BE2C (cell line): ENCODE measurements at regions not wholly inside any gene's neighbourhood (a gene's known extent, or its start where the extent isn't known, plus 50 kb on each side); places are given as distances from the start of the nearest gene placed in this dataset.

Source experiments
- DNase-seq: peaks from one replicate; pipeline ENCODE4 v3.0.0-alpha.2; 2020
- H3K27me3 ChIP-seq: fragments of 250-450 bp; sonication (Bioruptor Pico); 2 replicates; pipeline ENCODE4 v1.5.1; 2020; ENCODE audit warnings: mild to moderate bottlenecking
- H3K36me3 ChIP-seq: fragments of 250-450 bp; sonication (Bioruptor Pico); 2 replicates; pipeline ENCODE4 v1.5.1; 2020; ENCODE audit warnings: mild to moderate bottlenecking
- H3K4me1 ChIP-seq: fragments of 250-450 bp; sonication (Bioruptor Pico); 2 replicates; pipeline ENCODE4 v1.5.1; 2020
- H3K4me3 ChIP-seq: 2 replicates; pipeline ENCODE4 v1.5.1; 2011; ENCODE audit warnings: low read depth, low read length
- H3K9me3 ChIP-seq: fragments of 250-450 bp; sonication (Bioruptor Pico); 2 replicates; pipeline ENCODE4 v1.5.1; 2020
- CTCF ChIP-seq: IDR thresholded peaks from 2 replicates; pipeline ENCODE4 v1.5.1; 2012; ENCODE audit warnings: mild to moderate bottlenecking, low read depth, low read length

- Histone ChIP-seq H3K36me3 (no peaks in the 10 kb centered on the region), H3K9me3 (no peaks in the 10 kb centered on the region), H3K4me1 (no peaks in the 10 kb centered on the region), H3K27me3 (no peaks in the 10 kb centered on the region), H3K4me3 (no peak overlapping the region)
- no peak for TF ChIP-seq CTCF
- no peak for DNase-seq
These were observed 474.6 kb downstream of the PCNX1 start for GRCh38 chr14:71381814-71382213.

- no peak for DNase-seq
- TF ChIP-seq CTCF = no peak
- no peaks in the 10 kb centered on the region for H3K27me3 ChIP-seq
- H3K4me3 ChIP-seq = no peak overlapping the region
- H3K9me3 ChIP-seq = no peaks in the 10 kb centered on the region
- no peaks in the 10 kb centered on the region for H3K4me1 ChIP-seq
- H3K36me3 ChIP-seq = no peaks in the 10 kb centered on the region
These were observed 475.1 kb downstream of the PCNX1 start for GRCh38 chr14:71382315-71382714.

DNA sequence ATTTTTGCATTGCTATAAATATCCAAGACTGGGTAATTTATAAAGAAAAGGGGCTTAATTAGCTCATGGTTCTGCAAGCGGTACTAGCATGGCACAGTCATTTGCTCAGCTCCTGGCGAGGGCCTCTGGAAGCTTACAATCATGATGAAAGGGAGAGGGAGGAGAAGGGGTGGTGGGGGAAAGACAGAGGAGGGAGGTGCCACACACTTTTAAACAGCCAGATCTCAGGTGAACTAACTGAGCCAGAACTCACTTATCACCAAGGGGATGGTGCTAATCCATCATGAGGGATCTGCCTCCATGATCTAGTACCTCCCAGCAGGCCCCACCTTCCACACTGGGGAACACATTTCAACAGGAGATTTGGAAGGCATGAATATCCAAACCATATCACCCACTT lies 476.3 kb downstream of the PCNX1 start:
- TF ChIP-seq CTCF = no peak
- no peaks in the 10 kb centered on the region for H3K27me3 ChIP-seq
- H3K4me1 ChIP-seq = peaks cover 4% of the 10 kb centered on the region; the same call in 1 of the 2 replicates
- no peak overlapping the region for H3K4me3 ChIP-seq
- H3K36me3 ChIP-seq = no peaks in the 10 kb centered on the region
- H3K9me3 ChIP-seq = no peaks in the 10 kb centered on the region
- no peak for DNase-seq

DNA sequence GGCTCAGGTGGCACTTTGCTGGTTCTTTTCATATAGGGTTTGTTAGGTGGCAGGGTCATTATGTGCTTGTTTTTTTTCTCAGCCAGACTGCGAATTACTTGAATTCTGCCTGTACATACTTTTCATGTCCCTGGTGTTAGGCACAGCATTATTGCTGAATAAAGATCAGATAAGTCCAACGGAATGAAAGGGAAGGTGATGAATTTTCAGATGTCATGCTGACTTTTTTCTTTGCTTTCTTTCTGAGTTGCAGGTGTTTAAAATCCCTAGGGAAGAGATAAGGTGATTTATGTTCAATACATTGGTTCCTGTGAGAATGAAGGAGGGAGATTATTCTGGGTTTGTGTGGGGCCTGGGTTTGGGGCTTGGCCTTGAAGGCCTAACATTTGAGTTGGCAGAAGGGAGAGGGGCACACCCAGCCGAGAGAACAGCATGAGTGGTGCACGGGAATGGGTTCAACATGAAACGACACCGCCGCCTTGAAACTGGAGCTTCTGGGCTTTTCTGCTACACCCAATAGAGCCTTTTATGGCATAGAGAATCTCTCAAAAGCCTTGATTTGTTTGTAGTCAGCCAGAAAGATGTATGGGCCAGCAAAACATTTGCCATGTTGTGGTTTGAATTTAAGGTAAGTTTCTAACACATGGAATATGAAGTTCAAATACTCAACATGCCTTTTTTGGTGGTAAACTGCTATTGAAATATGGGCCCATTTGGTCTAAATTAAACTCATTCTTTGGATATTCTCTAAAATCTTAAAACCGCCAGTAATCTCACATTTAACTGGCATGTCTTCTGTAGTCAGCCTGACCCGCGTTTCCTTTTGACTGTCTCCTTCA lies 477.0 kb downstream of the PCNX1 start:
- no peaks in the 10 kb centered on the region for H3K9me3 ChIP-seq
- peaks cover 4% of the 10 kb centered on the region; the same call in 1 of the 2 replicates for H3K4me1 ChIP-seq
- DNase-seq = no peak
- H3K27me3 ChIP-seq = no peaks in the 10 kb centered on the region
- no peak overlapping the region for H3K4me3 ChIP-seq
- H3K36me3 ChIP-seq = no peaks in the 10 kb centered on the region
- TF ChIP-seq CTCF = no peak

- no peaks in the 10 kb centered on the region for H3K27me3 ChIP-seq
- no peak for TF ChIP-seq CTCF
- H3K4me3 ChIP-seq = no peak overlapping the region
- H3K4me1 ChIP-seq = peaks cover 4% of the 10 kb centered on the region; the same call in 1 of the 2 replicates
- H3K9me3 ChIP-seq = no peaks in the 10 kb centered on the region
- DNase-seq = no peak
- no peaks in the 10 kb centered on the region for H3K36me3 ChIP-seq
These were observed 480.5 kb downstream of the PCNX1 start for GRCh38 chr14:71387753-71388152.

GRCh38 chr14:71388336-71388735 lies 481.1 kb downstream of the PCNX1 start:
- TF ChIP-seq CTCF = no peak
- H3K27me3 ChIP-seq = no peaks in the 10 kb centered on the region
- DNase-seq = no peak
- H3K36me3 ChIP-seq = no peaks in the 10 kb centered on the region
- H3K4me1 ChIP-seq = peaks cover 4% of the 10 kb centered on the region; the same call in 1 of the 2 replicates
- H3K9me3 ChIP-seq = no peaks in the 10 kb centered on the region
- H3K4me3 ChIP-seq = no peak overlapping the region
